ENCODE measurements at regions not wholly inside any gene's neighbourhood (a gene's known extent, or its start where the extent isn't known, plus 50 kb on each side); places are given as distances from the start of the nearest gene placed in this dataset.

GRCh38 chrX:98338544-98338943 lies 1454.8 kb downstream of the RPA4 start:
- Mint-ChIP-seq H3K27ac (no peak overlapping the region), H3K4me1 (peaks cover 2% of the 10 kb centered on the region), H3K36me3 (ENCODE audit: low read depth) (peaks cover 5% of the 10 kb centered on the region), H3K4me3 (no peak overlapping the region), H3K27me3 (ENCODE audit: insufficient read depth) (no peaks in the 10 kb centered on the region), H3K9me3 (peaks cover 26% of the 10 kb centered on the region)
- Histone ChIP-seq H3K9ac (ENCODE audit: extremely low read depth, low read length, poor library complexity, severe bottlenecking) (no peak overlapping the region), H3K4me3 (ENCODE audit: low read length) (no peak overlapping the region), H3K27ac (ENCODE audit: low read depth, low read length) (no peak overlapping the region), H3K4me1 (ENCODE audit: control insufficient read depth, insufficient read depth, low read length) (no peaks in the 10 kb centered on the region), H3K9me3 (ENCODE audit: control insufficient read depth, low read length) (peaks cover 10% of the 10 kb centered on the region), H3K36me3 (ENCODE audit: control insufficient read depth, insufficient read depth, low read length) (no peaks in the 10 kb centered on the region), H3K27me3 (ENCODE audit: control insufficient read depth, insufficient read depth, low read length, poor library complexity, severe bottlenecking) (no peaks in the 10 kb centered on the region)
- no peak for TF ChIP-seq CTCF (conservative IDR thresholded peaks at IDR 0.05)
- no peak for DNase-seq
- WGBS, 2 experiments (ENCODE audit: insufficient coverage in 1 of 2, insufficient read length in 1 of 2), result 94% methylated on average over 2 of the region's 2 CpGs; no CpG with 5 or more reads in 1 of the 2 experiments

- Mint-ChIP-seq H3K36me3 (ENCODE audit: low read depth) (peaks cover 4% of the 10 kb centered on the region), H3K27me3 (ENCODE audit: insufficient read depth) (no peaks in the 10 kb centered on the region), H3K4me3 (no peak overlapping the region), H3K4me1 (peaks cover 20% of the 10 kb centered on the region), H3K9me3 (peaks cover 13% of the 10 kb centered on the region), H3K27ac (no peak overlapping the region)
- TF ChIP-seq CTCF (conservative IDR thresholded peaks at IDR 0.05), result no peak
- Histone ChIP-seq H3K27ac (ENCODE audit: low read depth, low read length) (no peak overlapping the region), H3K4me1 (ENCODE audit: control insufficient read depth, insufficient read depth, low read length) (no peaks in the 10 kb centered on the region), H3K36me3 (ENCODE audit: control insufficient read depth, insufficient read depth, low read length) (no peaks in the 10 kb centered on the region), H3K27me3 (ENCODE audit: control insufficient read depth, insufficient read depth, low read length, poor library complexity, severe bottlenecking) (no peaks in the 10 kb centered on the region), H3K9ac (ENCODE audit: extremely low read depth, low read length, poor library complexity, severe bottlenecking) (no peak overlapping the region), H3K9me3 (ENCODE audit: control insufficient read depth, low read length) (no peaks in the 10 kb centered on the region), H3K4me3 (ENCODE audit: low read length) (no peak overlapping the region)
- DNase-seq, result no peak
These were observed 1467.2 kb downstream of the RPA4 start for GRCh38 chrX:98350940-98351339.

- no peak for TF ChIP-seq CTCF (conservative IDR thresholded peaks at IDR 0.05)
- Mint-ChIP-seq H3K27me3 (ENCODE audit: insufficient read depth) (no peaks in the 10 kb centered on the region), H3K9me3 (peaks cover 19% of the 10 kb centered on the region), H3K4me1 (no peaks in the 10 kb centered on the region), H3K36me3 (ENCODE audit: low read depth) (peaks cover 9% of the 10 kb centered on the region), H3K4me3 (no peak overlapping the region), H3K27ac (no peak overlapping the region)
- no peaks in the 10 kb centered on the region for H3K36me3 ChIP-seq (ENCODE audit: control insufficient read depth, insufficient read depth, low read length)
- H3K27me3 ChIP-seq (ENCODE audit: control insufficient read depth, insufficient read depth, low read length, poor library complexity, severe bottlenecking), result no peaks in the 10 kb centered on the region
- H3K9me3 ChIP-seq (ENCODE audit: control insufficient read depth, low read length), result no peaks in the 10 kb centered on the region
- no peak for DNase-seq
- no peaks in the 10 kb centered on the region for H3K4me1 ChIP-seq (ENCODE audit: control insufficient read depth, insufficient read depth, low read length)
- H3K9ac ChIP-seq (ENCODE audit: extremely low read depth, low read length, poor library complexity, severe bottlenecking), result no peak overlapping the region
- H3K4me3 ChIP-seq (ENCODE audit: low read length), result no peak overlapping the region
- no peak overlapping the region for H3K27ac ChIP-seq (ENCODE audit: low read depth, low read length)
These were observed 1473.4 kb downstream of the RPA4 start for GRCh38 chrX:98357146-98357545.

Measured in endodermal cell (in vitro differentiated cells).